ENCODE measurements at regions not wholly inside any gene's neighbourhood (a gene's known extent, or its start where the extent isn't known, plus 50 kb on each side); places are given as distances from the start of the nearest gene placed in this dataset.
A peak's percentile ranks its signal among the peaks of the same experiment; 100 is the strongest.
"Not testable (repeated sequence)": the region's sequence is repeated elsewhere in the genome, so short reads cannot be mapped to it uniquely, and the experiment has no call there.

DNA sequence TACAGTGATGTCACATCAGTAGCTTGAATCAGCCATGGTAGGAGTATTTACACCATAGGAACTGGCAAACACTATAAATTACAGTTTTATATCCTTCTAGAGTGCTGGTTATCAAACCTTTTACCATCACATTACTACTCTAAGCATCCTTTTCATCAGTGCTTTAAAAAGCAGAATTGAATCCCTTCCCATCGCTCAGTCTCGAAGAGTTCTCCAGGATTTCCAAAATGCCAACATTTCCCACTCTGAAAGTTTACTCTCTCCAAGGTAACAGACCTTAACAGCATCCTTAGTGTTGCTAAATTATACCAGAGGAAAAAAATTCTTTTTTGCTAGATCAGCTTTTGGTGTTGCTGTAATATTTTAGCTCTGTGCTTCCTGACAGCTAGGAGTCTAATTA is 209.4 kb upstream of the USP15 start:
- no peak overlapping the region for H3K4me3 Mint-ChIP-seq

DNA sequence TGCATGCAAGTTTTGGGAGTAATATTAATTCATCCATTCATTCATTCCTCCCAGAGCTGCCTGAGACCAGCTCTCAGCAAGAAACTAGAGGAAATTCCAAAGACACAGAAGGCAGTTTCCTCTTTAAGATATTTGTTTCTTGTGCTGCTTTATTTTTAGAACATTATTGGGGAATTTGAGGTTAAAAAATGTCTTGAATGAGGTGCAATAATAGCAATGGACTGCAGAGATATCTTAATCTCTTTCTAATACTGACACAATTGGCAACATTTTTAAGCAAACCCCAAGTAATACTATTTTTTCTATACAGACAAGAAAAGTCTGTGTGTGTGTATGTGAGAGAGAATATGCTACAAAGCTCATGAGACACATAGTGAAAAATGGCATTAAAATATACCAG is 190.2 kb upstream of the USP15 start:
- Mint-ChIP-seq H3K36me3 (ENCODE audit: low read depth) (no peaks in the 10 kb centered on the region), H3K27me3 (no peaks in the 10 kb centered on the region), H3K27ac (no peak overlapping the region), H3K9me3 (no peaks in the 10 kb centered on the region), H3K4me1 (no peaks in the 10 kb centered on the region), H3K4me3 (no peak overlapping the region)
- ATAC-seq (no peak), DNase-seq (no peak)

More for the DNA sequence above, 209.4 kb upstream of the USP15 start:
- Mint-ChIP-seq H3K36me3 (ENCODE audit: low read depth) (no peaks in the 10 kb centered on the region), H3K9me3 (no peaks in the 10 kb centered on the region), H3K4me1 (no peaks in the 10 kb centered on the region), H3K27ac (no peak overlapping the region), H3K27me3 (no peaks in the 10 kb centered on the region)
- no peak for DNase-seq
- ATAC-seq: no peak

DNA sequence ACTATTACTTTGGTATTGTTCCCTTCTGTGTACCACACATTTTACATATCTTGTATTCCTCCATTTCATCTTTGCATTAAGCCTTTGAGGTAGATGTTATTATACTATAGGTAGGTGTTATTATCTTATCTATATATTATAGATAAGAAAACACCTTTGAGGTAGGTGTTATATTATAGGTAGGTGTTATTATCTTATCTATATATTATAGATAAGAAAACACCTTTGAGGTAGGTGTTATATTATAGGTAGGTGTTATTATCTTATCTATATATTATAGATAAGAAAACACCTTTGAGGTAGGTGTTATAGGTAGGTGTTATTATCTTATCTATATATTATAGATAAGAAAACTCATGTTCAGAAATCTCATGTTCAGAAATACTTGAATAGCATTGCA is 187.0 kb upstream of the USP15 start:
- H3K27me3 Mint-ChIP-seq; H3K4me3 Mint-ChIP-seq; H3K27ac Mint-ChIP-seq; H3K9me3 Mint-ChIP-seq; H3K36me3 Mint-ChIP-seq (ENCODE audit: low read depth); ATAC-seq; H3K4me1 Mint-ChIP-seq; DNase-seq: not testable (repeated sequence)

DNA sequence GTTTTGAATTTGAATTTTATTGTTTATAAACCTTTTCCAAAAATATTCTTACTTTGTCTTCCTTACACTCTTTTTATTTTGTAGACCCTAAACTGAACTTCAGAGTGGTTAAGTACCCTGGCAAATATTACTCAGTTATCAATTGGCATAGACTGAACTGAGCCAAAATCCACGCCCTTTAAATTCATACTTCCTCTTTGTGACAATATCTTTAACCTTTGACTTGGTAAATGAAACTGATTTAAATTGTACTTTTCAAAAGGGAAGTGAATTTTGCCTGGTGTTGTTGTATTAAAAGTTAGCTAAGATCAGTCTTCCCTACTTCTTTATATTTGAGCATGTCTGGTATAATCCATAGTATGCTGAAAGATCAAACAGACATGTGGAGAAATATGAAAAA is 184.3 kb upstream of the USP15 start:
- no peak overlapping the region for H3K4me3 Mint-ChIP-seq
- H3K36me3 Mint-ChIP-seq (ENCODE audit: low read depth): no peaks in the 10 kb centered on the region
- DNase-seq: no peak
- no peaks in the 10 kb centered on the region for H3K27me3 Mint-ChIP-seq
- no peak for ATAC-seq
- no peaks in the 10 kb centered on the region for H3K4me1 Mint-ChIP-seq
- H3K9me3 Mint-ChIP-seq: no peaks in the 10 kb centered on the region
- H3K27ac Mint-ChIP-seq: no peak overlapping the region

DNA sequence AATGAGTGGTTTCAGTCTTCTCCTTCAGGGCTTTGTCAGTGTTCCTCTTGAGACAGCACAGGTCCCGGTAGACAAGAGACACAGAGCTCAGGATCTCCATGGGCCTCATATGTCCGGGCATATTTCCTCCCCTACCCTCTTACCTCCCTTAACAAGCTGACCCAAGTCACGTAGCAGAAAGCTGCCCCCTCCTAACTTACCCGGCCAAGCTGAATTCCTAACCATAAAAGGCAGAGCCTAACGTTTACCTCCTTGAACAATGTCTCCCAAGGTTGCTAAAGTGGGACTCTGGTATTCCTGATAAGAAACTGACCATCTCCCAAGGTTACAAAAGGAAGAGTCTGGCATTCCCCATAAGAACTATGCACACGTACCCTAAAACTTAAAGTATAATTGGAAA is 182.2 kb upstream of the USP15 start:
- no peaks in the 10 kb centered on the region for H3K4me1 Mint-ChIP-seq
- DNase-seq (no peak), ATAC-seq (no peak)
- no peak overlapping the region for H3K27ac Mint-ChIP-seq
- H3K36me3 Mint-ChIP-seq (ENCODE audit: low read depth): no peaks in the 10 kb centered on the region
- H3K4me3 Mint-ChIP-seq: no peak overlapping the region
- peaks cover 2% of the 10 kb centered on the region for H3K27me3 Mint-ChIP-seq
- H3K9me3 Mint-ChIP-seq: no peaks in the 10 kb centered on the region

DNA sequence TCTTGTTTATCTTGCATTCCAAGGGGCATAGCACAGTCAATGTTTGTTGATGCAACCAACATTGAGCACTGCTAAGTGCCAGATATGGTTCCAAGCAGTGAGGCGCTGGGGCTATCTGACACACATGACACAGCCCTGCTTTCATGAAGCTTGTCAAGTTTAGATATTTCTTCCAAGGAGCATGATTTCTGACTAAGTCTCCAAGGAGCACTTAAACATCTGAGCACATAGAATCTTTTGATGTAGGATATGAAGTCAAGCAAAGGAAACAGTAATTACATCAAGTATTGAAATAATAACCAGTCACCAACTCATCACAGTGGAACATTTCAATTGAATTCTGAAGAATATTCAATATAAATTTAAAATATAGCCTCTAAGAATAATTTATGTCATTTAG is 177.8 kb upstream of the USP15 start:
- H3K27ac Mint-ChIP-seq: no peak overlapping the region
- H3K4me3 Mint-ChIP-seq: no peak overlapping the region
- DNase-seq (no peak), ATAC-seq (no peak)
- peaks cover 2% of the 10 kb centered on the region for H3K27me3 Mint-ChIP-seq
- no peaks in the 10 kb centered on the region for H3K4me1 Mint-ChIP-seq
- no peaks in the 10 kb centered on the region for H3K9me3 Mint-ChIP-seq
- no peaks in the 10 kb centered on the region for H3K36me3 Mint-ChIP-seq (ENCODE audit: low read depth)

DNA sequence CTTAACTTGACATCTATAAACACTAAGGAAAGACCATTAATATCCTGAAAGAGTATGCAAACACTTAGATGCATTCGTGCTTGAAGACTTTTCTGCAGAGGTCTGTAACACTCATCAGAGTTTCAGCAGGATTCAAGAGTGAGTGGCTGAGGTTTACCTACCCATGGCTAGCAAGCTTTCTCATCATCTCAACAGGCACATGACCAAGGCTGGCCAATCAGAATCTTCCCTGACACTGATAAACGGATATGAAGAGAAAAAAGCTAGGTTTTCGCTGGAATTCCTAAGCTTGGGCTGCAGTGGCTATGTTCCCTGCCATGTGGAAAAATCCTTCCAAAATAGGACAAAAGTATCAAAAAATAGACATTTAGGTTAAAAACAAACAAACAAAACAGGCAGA is 162.1 kb upstream of the USP15 start:
- Mint-ChIP-seq H3K4me1 (no peaks in the 10 kb centered on the region), H3K4me3 (no peak overlapping the region), H3K36me3 (ENCODE audit: low read depth) (no peaks in the 10 kb centered on the region), H3K27ac (no peak overlapping the region), H3K9me3 (no peaks in the 10 kb centered on the region), H3K27me3 (no peaks in the 10 kb centered on the region)
- no peak for DNase-seq
- no peak for ATAC-seq

DNA sequence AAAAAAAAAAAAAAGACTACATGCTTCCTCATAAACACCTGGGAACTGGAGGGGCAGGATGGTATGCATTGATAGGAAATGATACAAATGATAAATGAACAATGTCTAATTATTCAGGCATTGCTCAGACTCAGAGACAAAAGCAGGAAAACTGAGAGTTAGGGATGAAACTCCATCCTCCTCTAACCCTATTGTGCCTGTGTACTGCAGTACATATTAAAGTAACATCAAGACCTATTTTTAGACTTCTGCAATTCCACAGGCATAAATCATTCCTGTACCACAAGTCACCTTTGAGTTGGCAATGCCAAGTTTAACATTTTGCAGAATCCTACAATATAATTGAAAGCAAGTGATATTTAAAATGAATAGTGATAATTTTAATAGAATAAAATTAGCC is 156.5 kb upstream of the USP15 start:
- ATAC-seq (no peak), DNase-seq (no peak)
- H3K36me3 Mint-ChIP-seq (ENCODE audit: low read depth): no peaks in the 10 kb centered on the region
- H3K4me1 Mint-ChIP-seq: no peaks in the 10 kb centered on the region
- no peaks in the 10 kb centered on the region for H3K27me3 Mint-ChIP-seq
- H3K4me3 Mint-ChIP-seq: no peak overlapping the region
- no peak overlapping the region for H3K27ac Mint-ChIP-seq
- H3K9me3 Mint-ChIP-seq: no peaks in the 10 kb centered on the region

DNA sequence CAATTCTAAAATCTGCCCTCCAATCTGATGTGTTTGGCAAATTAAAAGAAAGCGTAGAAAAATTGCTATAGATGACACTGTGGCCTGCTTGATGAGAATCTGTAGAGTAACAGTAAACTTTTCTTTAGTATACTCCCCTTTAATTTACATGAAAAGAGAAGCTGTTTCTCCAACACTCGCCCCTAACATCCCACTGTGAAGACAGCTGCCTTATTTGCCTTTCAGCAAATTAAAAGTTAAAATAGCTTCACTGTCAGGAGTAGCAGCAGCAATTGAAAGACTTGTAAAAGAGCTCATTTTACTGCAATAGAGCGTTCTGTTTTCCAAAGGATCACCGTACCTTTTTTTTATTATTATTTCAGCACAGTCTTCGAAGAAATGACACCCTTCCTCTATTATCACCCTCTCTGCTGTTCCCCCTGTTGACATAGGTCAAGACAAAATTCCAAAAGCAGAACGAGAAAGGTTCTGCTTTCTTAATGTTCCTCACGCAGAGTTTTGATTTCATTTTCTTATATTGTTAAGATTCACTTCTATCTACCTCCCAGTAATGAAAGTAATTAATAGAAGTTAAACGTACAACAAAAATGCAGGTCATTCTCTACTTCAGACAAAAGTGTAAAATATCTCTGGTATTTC is 153.5 kb upstream of the USP15 start:
- DNase-seq: no peak
- no peak for ATAC-seq
- H3K4me3 Mint-ChIP-seq: no peak overlapping the region
- H3K4me1 Mint-ChIP-seq: no peaks in the 10 kb centered on the region
- H3K27me3 Mint-ChIP-seq: peaks cover 2% of the 10 kb centered on the region
- peaks cover 8% of the 10 kb centered on the region for H3K9me3 Mint-ChIP-seq
- H3K36me3 Mint-ChIP-seq (ENCODE audit: low read depth): no peaks in the 10 kb centered on the region
- no peak overlapping the region for H3K27ac Mint-ChIP-seq

DNA sequence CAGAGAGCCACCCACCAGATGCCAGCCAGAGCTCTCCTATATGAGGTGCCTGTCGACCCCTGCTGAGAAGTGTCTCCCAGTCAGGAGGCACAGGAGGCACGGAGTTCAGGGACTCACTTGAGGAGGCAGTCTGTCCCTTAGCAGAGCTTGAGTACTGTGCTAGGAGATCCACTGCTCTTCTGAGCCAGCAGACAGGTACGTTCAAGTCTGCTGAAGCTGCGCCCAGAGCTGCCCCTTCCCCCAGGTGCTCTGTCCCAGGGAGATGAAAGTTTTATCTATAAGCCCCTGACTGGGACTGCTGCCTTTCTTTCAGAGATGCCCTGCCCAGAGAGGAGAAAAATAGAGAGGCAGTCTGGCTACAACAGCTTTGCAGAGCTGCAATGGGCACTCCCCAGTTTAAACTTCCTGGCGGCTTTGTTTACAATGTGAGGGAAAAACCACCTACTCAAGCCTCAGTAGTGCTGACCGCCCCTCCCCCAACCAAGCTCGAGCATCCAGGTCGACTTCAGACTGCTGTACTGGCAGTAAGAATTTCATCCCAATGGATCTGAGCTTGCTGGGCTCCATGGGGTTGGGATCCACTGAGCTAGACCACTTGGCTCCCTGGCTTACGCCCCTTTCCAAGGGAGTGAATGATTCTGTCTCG is 146.7 kb upstream of the USP15 start:
- Mint-ChIP-seq H3K9me3 (peaks cover 8% of the 10 kb centered on the region), H3K4me1 (no peaks in the 10 kb centered on the region), H3K27me3 (peaks cover 7% of the 10 kb centered on the region), H3K4me3 (no peak overlapping the region), H3K27ac (no peak overlapping the region), H3K36me3 (ENCODE audit: low read depth) (no peaks in the 10 kb centered on the region)
- ATAC-seq: no peak
- DNase-seq: no peak

DNA sequence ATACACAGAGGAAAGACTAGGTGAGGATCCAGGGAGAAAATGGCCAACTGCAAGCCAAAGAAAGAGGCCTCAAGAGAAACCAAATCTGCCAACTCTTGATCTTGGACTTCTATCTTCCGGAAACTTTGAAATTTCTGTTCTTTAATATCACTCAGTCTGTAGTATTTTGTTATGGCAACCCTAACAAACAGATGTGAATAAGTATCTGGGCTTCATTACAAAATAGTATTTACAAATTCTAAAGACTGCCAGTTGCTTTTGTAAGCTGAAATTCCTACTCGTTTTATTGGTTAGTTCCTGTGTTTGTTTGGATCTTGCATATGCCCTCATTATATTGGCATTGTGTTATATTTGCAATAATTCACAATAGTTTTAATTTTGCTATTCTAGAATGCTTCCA is 143.2 kb upstream of the USP15 start:
- Mint-ChIP-seq H3K9me3 (no peaks in the 10 kb centered on the region), H3K4me1 (no peaks in the 10 kb centered on the region)

DNA sequence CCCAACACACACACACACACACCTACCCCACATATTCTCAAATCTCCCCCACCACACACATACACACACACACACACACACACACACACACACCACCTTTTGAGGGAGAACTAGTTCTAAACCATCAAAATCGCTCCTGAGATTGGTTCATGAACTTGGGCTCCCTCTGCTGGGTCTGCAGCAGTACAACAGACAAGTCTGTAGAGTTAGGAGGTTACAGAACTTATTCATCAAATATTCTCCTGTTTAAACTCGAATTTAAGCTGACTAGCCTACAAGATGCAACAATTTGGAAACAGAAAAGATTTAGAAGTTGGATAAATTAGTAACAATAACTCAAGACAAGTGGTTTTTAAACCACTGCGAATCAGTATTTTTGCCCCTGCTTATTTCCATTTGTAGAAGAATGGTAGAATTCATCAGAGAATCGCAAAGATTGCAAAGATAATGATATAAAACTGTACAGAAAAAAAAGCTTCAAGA is 136.4 kb upstream of the USP15 start:
- Mint-ChIP-seq H3K4me1 (no peaks in the 10 kb centered on the region), H3K36me3 (ENCODE audit: low read depth) (no peaks in the 10 kb centered on the region), H3K27me3 (peaks cover 3% of the 10 kb centered on the region), H3K9me3 (no peaks in the 10 kb centered on the region), H3K4me3 (no peak overlapping the region), H3K27ac (no peak overlapping the region)
- ATAC-seq (no peak), DNase-seq (peak; percentile 36)

More for the DNA sequence above, 143.2 kb upstream of the USP15 start:
- ATAC-seq (no peak), DNase-seq (no peak)
- Mint-ChIP-seq H3K27ac (no peak overlapping the region), H3K4me3 (no peak overlapping the region), H3K27me3 (peaks cover 6% of the 10 kb centered on the region), H3K36me3 (ENCODE audit: low read depth) (no peaks in the 10 kb centered on the region)

DNA sequence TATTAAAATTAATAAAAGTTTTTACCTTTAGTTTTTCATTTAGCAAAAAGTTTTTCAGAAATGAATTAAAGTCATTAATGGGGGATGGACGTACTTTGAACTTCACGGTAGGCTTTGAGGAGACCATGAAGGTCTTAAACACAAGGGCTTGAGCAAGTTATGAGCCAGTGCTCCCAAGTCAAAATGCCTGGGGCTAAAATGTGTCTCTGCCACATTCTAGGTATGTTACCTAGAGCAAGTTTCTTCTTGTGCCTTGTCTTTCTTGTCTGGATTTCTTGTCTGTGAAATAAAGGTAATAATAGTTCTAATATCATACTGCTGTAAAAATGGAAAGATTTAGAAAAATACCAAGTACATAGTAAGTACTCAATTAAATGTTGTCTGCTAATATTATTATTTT is 132.7 kb upstream of the USP15 start:
- no peaks in the 10 kb centered on the region for H3K9me3 Mint-ChIP-seq
- DNase-seq: no peak
- ATAC-seq: no peak
- no peak overlapping the region for H3K27ac Mint-ChIP-seq
- no peaks in the 10 kb centered on the region for H3K36me3 Mint-ChIP-seq (ENCODE audit: low read depth)
- H3K4me1 Mint-ChIP-seq: no peaks in the 10 kb centered on the region
- no peak overlapping the region for H3K4me3 Mint-ChIP-seq
- peaks cover 3% of the 10 kb centered on the region for H3K27me3 Mint-ChIP-seq

DNA sequence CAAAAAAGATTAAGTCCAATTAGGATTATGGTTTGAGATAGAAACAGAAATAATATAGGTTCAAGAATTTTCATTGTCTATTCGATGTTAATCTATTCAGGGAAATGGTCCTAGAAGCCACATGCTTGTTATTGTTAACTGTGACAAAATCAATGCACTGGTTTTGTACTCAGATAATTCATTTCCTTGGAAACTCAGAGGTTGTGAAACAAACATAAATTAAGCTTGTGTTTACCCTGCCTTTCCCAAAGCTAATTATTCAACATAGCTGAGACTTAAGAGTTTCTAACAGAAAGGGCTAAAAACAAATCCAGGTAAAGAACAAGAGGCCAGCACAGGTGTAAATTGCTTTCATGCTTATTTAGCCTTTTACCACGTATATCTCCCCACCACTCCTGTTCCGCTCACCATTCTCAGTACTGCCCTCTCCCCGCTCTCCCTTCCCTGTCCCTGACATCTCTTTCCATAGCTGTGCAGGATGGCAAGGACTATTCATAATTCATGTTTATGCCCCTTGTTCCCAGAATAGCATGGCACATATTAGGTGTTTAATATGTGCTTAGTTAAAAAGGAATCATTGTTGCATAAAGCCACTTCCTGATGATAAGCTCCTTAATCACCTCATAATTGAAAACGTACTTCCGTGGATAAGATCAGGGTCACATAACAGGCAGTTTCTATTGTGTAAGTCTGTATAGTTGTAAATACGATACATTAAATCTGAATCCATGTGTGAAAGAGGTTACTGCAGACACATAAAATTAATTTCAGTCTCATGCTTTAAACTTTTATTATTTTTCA is 131.8 kb upstream of the USP15 start:
- Mint-ChIP-seq H3K9me3 (no peaks in the 10 kb centered on the region), H3K4me1 (no peaks in the 10 kb centered on the region), H3K27ac (no peak overlapping the region), H3K36me3 (ENCODE audit: low read depth) (no peaks in the 10 kb centered on the region), H3K4me3 (no peak overlapping the region), H3K27me3 (peaks cover 3% of the 10 kb centered on the region)
- no peak for ATAC-seq
- no peak for DNase-seq

DNA sequence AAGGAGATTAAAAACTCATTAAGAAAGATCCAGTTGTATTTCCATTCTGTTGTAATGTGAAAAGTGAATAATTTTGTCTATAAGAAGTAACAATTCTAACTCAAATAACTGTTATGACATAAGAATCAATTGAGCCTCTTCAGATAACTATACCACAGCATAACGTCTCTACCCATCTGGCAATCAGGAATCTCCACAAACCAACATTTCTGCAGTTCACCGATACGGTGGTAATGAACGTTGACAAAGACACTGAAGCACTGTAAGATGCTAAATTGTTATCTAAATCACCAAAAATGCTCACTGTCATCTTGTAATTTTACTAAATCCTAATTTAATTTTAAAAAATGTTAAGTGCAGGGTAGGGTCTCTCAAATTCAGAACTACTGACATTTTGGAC is 130.9 kb upstream of the USP15 start:
- Mint-ChIP-seq H3K36me3 (ENCODE audit: low read depth) (no peaks in the 10 kb centered on the region), H3K27me3 (peaks cover 3% of the 10 kb centered on the region), H3K4me3 (no peak overlapping the region), H3K9me3 (no peaks in the 10 kb centered on the region), H3K4me1 (no peaks in the 10 kb centered on the region), H3K27ac (no peak overlapping the region)
- ATAC-seq (no peak), DNase-seq (no peak)
